DND-41 (cell line): ENCODE measurements at regions not wholly inside any gene's neighbourhood (a gene's known extent, or its start where the extent isn't known, plus 50 kb on each side); places are given as distances from the start of the nearest gene placed in this dataset.

Source experiments
- ATAC-seq: fragments of 200-7000 bp; cut with Tn5 transposase; 3 replicates; pipeline ENCODE4 v1.9.1; 2021; ENCODE audit warnings: low read depth; ENCODE audit not compliant: insufficient read depth
- DNase-seq: peaks from one replicate; pipeline ENCODE4 v3.0.0-alpha.2; 2020
- H2AFZ ChIP-seq: 2 replicates; pipeline ENCODE4 v1.6.0; 2012; ENCODE audit warnings: low read depth, low read length
- H3K27ac ChIP-seq: 2 replicates; pipeline ENCODE4 v1.5.1; 2012; ENCODE audit warnings: low read length, inconsistent platforms
- H3K27me3 ChIP-seq: fragments of 200-600 bp; sonication (generic); 2 replicates; pipeline ENCODE4 v1.6.0; 2012; ENCODE audit warnings: low read length, mild to moderate bottlenecking, inconsistent platforms; ENCODE audit not compliant: insufficient read depth, poor library complexity
- H3K36me3 ChIP-seq: 2 replicates; pipeline ENCODE4 v1.5.1; 2012; ENCODE audit warnings: low read length, inconsistent platforms; ENCODE audit not compliant: insufficient read depth
- H3K4me1 ChIP-seq: 2 replicates; pipeline ENCODE4 v1.5.1; 2012; ENCODE audit warnings: mild to moderate bottlenecking, low read length; ENCODE audit not compliant: insufficient read depth
- H3K4me2 ChIP-seq: 2 replicates; pipeline ENCODE4 v1.6.0; 2012; ENCODE audit warnings: mild to moderate bottlenecking, moderate library complexity, low read length, inconsistent platforms; ENCODE audit not compliant: insufficient read depth
- H3K4me3 ChIP-seq, 2 experiments: fragments of 200-600 bp in 1 of 2; shearing (Covaris generic) in 1 of 2; 2 replicates each; pipeline ENCODE4 v1.5.1; 2012 to 2016; ENCODE audit warnings: inconsistent platforms in 2 of 2, low read length in 2 of 2, mild to moderate bottlenecking in 2 of 2, low read depth in 1 of 2, moderate library complexity in 1 of 2
- H3K79me2 ChIP-seq: 2 replicates; pipeline ENCODE4 v1.6.0; 2012; ENCODE audit warnings: low read length, inconsistent platforms; ENCODE audit not compliant: insufficient read depth
- H3K9ac ChIP-seq: 2 replicates; pipeline ENCODE4 v1.6.0; 2012; ENCODE audit warnings: low read depth, mild to moderate bottlenecking, inconsistent platforms, low read length, moderate library complexity
- H3K9me3 ChIP-seq: 2 replicates; pipeline ENCODE4 v1.5.1; 2012; ENCODE audit warnings: low read length, moderate library complexity, mild to moderate bottlenecking, inconsistent platforms; ENCODE audit not compliant: insufficient read depth, severe bottlenecking
- H4K20me1 ChIP-seq: 2 replicates; pipeline ENCODE4 v1.6.0; 2012; ENCODE audit warnings: low read length; ENCODE audit not compliant: insufficient read depth
- CTCF ChIP-seq: IDR thresholded peaks from 2 replicates; pipeline ENCODE4 v1.5.1; 2012; ENCODE audit warnings: borderline replicate concordance, low read length, moderate library complexity, mild to moderate bottlenecking; ENCODE audit not compliant: poor library complexity, severe bottlenecking; ENCODE audit errors: extremely low read depth
- EZH2 ChIP-seq: IDR thresholded peaks from 3 replicates; pipeline ENCODE4 v1.6.1; 2012; ENCODE audit warnings: borderline replicate concordance, low read depth, mild to moderate bottlenecking, moderate library complexity, low read length, inconsistent platforms; ENCODE audit not compliant: severe bottlenecking

DNA sequence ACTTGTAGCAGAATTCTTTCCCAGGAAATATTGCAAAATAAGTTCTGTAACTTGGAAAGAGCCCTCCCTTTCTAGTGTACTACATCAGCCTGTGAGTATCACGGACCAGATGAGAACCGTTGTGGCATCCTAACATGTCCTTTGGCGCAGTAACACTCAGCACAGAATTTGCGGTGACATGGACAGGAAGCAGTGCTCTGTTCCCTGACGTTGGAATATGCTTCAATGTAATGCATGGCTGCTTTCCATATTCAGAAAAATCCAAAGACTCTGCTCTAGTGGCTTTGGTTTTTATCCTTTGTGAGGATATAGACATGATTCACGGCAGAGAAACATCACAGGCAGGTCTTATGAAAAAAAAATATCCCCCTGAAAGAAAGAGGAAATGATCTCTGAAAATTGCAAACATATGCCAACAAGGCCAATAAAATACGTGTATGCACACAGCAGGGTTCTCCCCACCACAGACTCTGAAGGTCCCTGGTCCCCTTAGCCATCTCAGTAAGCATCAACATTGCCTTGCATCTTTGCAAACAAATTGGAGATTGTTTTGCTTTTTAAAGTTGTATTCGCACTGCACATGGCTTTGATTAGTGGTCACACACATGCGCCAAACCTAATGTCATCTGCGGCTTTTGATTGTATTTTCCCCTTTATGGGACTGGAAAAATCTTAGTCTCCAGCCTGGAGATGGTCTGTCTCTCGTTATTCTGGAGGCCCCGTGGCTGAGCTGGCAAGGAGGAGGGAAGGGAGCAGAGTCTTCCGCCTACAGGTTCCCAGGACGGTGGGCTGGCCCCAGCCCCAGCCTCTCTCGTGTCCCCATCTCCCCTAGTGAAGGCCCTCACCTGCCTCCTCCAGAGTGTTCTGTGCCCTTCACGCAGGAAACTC lies 122.9 kb downstream of the COPS8 start:
- H4K20me1 ChIP-seq: no peaks in the 10 kb centered on the region
- no peak overlapping the region for H3K9ac ChIP-seq
- H2AFZ ChIP-seq: no peak overlapping the region
- no peaks in the 10 kb centered on the region for H3K4me1 ChIP-seq
- H3K36me3 ChIP-seq: no peaks in the 10 kb centered on the region
- no peaks in the 10 kb centered on the region for H3K79me2 ChIP-seq
- peaks cover 13% of the 10 kb centered on the region for H3K27me3 ChIP-seq
- no peak for DNase-seq
- no peak for ATAC-seq
- H3K4me3 ChIP-seq: no peak overlapping the region
- peaks cover 7% of the 10 kb centered on the region for H3K9me3 ChIP-seq
- TF ChIP-seq CTCF: no peak
- no peak for TF ChIP-seq EZH2
- no peak overlapping the region for H3K4me2 ChIP-seq
- H3K27ac ChIP-seq: no peak overlapping the region

DNA sequence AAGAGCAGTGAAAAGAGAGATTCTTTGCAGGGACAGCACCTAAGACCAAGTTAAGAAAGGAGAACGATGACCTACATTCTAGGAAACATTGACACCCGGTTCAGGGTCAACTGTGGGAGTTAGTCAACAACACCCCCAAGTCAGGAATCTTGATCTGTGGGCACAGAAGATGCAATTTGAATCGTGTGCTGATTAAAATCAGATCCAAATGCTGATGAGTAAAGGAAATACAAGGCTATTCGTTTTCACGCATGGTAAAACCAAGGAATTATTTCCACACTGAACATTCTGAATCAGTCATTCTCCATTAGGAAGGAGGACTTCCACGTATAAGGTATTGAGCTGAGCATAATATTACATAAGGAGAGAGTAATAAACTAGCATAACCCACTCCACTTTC lies 124.2 kb downstream of the COPS8 start:
- no peak overlapping the region for H2AFZ ChIP-seq
- H3K9me3 ChIP-seq: peaks cover 7% of the 10 kb centered on the region
- no peak overlapping the region for H3K9ac ChIP-seq
- DNase-seq (no peak), ATAC-seq (no peak)
- H3K4me2 ChIP-seq: no peak overlapping the region
- peaks cover 13% of the 10 kb centered on the region for H3K27me3 ChIP-seq
- no peak overlapping the region for H3K4me3 ChIP-seq
- H3K79me2 ChIP-seq: no peaks in the 10 kb centered on the region
- no peak overlapping the region for H3K27ac ChIP-seq
- H4K20me1 ChIP-seq: no peaks in the 10 kb centered on the region
- no peak for TF ChIP-seq EZH2
- no peak for TF ChIP-seq CTCF
- H3K36me3 ChIP-seq: no peaks in the 10 kb centered on the region
- H3K4me1 ChIP-seq: no peaks in the 10 kb centered on the region

GRCh38 chr2:237210297-237210696 lies 124.6 kb downstream of the COPS8 start:
- Histone ChIP-seq H3K9ac (no peak overlapping the region), H3K4me3 (no peak overlapping the region), H3K36me3 (no peaks in the 10 kb centered on the region), H3K27ac (no peak overlapping the region), H4K20me1 (no peaks in the 10 kb centered on the region), H3K79me2 (no peaks in the 10 kb centered on the region), H3K27me3 (peaks cover 13% of the 10 kb centered on the region), H2AFZ (no peak overlapping the region), H3K9me3 (peaks cover 7% of the 10 kb centered on the region), H3K4me1 (no peaks in the 10 kb centered on the region), H3K4me2 (no peak overlapping the region)
- ATAC-seq: no peak
- no peak for DNase-seq
- TF ChIP-seq EZH2 (no peak), CTCF (no peak)
